Prostate gland (tissue), 2 donors: ENCODE measurements at regions not wholly inside any gene's neighbourhood (a gene's known extent, or its start where the extent isn't known, plus 50 kb on each side); places are given as distances from the start of the nearest gene placed in this dataset.

ENCODE experiments used
- DNase-seq: peaks from one replicate; pipeline ENCODE4 v3.0.0-alpha.2; 2019; ENCODE audit warnings: low spot score
- H3K27ac ChIP-seq, 2 donors: fragments of 200-600 bp; sonication (generic); 2 replicates each; pipeline ENCODE4 v1.5.1; 2017 to 2019
- H3K27me3 ChIP-seq: fragments of 200-600 bp; sonication (generic); replicated peaks from 2 replicates; pipeline ENCODE4 v1.5.1; 2019; ENCODE audit not compliant: insufficient read depth
- H3K36me3 ChIP-seq, 2 donors: fragments of 200-600 bp; sonication (generic); 1 replicate in 1 of 2; 2 replicates in 1 of 2; pipeline versions ENCODE4 v1.5.1 to v1.8.1; 2017 to 2019
- H3K4me1 ChIP-seq: fragments of 200-600 bp; sonication (generic); replicated peaks from 2 replicates; pipeline ENCODE4 v1.5.1; 2019
- H3K4me3 ChIP-seq, 2 donors: fragments of 200-600 bp; sonication (generic); 2 replicates each; pipeline ENCODE4 v1.5.1; 2017 to 2019
- H3K9me3 ChIP-seq: fragments of 200-600 bp; sonication (generic); 2 replicates; pipeline ENCODE4 v1.5.1; 2017
- CTCF ChIP-seq, 4 experiments: fragments of 200-600 bp in 2 of 4; fragments of 450-650 bp in 2 of 4; sonication (generic) in 2 of 4; IDR thresholded peaks; 1 replicate in 3 of 4; 2 replicates in 1 of 4; pipeline ENCODE4 v1.5.1; 2016 to 2019; ENCODE audit warnings: antibody characterized with exemption in 4 of 4, mild to moderate bottlenecking in 2 of 4, moderate library complexity in 2 of 4
- POLR2A ChIP-seq: fragments of 450-650 bp; IDR thresholded peaks from one replicate; pipeline ENCODE4 v1.6.1; 2016; ENCODE audit warnings: antibody characterized with exemption, mild to moderate bottlenecking
- POLR2AphosphoS5 ChIP-seq: sonication (generic); formaldehyde crosslinking; IDR thresholded peaks from one replicate; pipeline ENCODE4 v1.6.1; 2017; ENCODE audit warnings: antibody characterized with exemption
- WGBS: methylation state at CpG from one replicate; pipeline ENCODE4 v1.1.5; 2018; 5-methylcytosine and 5-hydroxymethylcytosine counted together
- intact Hi-C: fragments of 100-400 bp; cut with DNase I; formaldehyde crosslinking; loops from one replicate; pipeline ENCODE4 v1.14.2; 2022

GRCh38 chr4:148633720-148634119 is 191.5 kb upstream of the NR3C2 start:
- H3K9me3 ChIP-seq = no peaks in the 10 kb centered on the region
- whole genome bisulfite sequencing = 87% methylated on average over 3 of the region's 3 CpGs
- intact Hi-C loops = no loop called here
- no peak overlapping the region for H3K4me3 ChIP-seq
- H3K27me3 ChIP-seq = no peaks in the 10 kb centered on the region
- H3K36me3 ChIP-seq = no peaks in the 10 kb centered on the region
- no peak for TF ChIP-seq CTCF (IDR thresholded peaks at IDR 0.05)
- TF ChIP-seq POLR2A = no peak
- no peak for TF ChIP-seq POLR2AphosphoS5
- no peaks in the 10 kb centered on the region for H3K4me1 ChIP-seq
- H3K27ac ChIP-seq = no peak overlapping the region
- no peak for DNase-seq

GRCh38 chr4:148632476-148632875 is 190.3 kb upstream of the NR3C2 start:
- intact Hi-C loops = no loop called here
- WGBS = 71% methylated on average over 2 of the region's 2 CpGs
- Histone ChIP-seq H3K27me3 (no peaks in the 10 kb centered on the region), H3K9me3 (no peaks in the 10 kb centered on the region), H3K27ac (no peak overlapping the region), H3K36me3 (no peaks in the 10 kb centered on the region), H3K4me3 (no peak overlapping the region), H3K4me1 (no peaks in the 10 kb centered on the region)
- no peak for TF ChIP-seq POLR2A
- TF ChIP-seq POLR2AphosphoS5 = no peak
- TF ChIP-seq CTCF (IDR thresholded peaks at IDR 0.05) = no peak
- DNase-seq = no peak

- no peak overlapping the region for H3K4me3 ChIP-seq
- intact Hi-C loops = no loop called here
- no peak overlapping the region for H3K27ac ChIP-seq
- H3K9me3 ChIP-seq = no peaks in the 10 kb centered on the region
- DNase-seq = no peak
- no peaks in the 10 kb centered on the region for H3K36me3 ChIP-seq
- 81% methylated on average over 1 of the region's 1 CpG for WGBS
- no peaks in the 10 kb centered on the region for H3K27me3 ChIP-seq
- H3K4me1 ChIP-seq = no peaks in the 10 kb centered on the region
- TF ChIP-seq CTCF (IDR thresholded peaks at IDR 0.05) (no peak), POLR2A (no peak), POLR2AphosphoS5 (no peak)
Observed at GRCh38 chr4:148630051-148630450, 187.8 kb upstream of the NR3C2 start.

GRCh38 chr4:148618856-148619255 is 176.6 kb upstream of the NR3C2 start:
- no peak overlapping the region for H3K27ac ChIP-seq
- no peak for TF ChIP-seq CTCF (IDR thresholded peaks at IDR 0.05)
- TF ChIP-seq POLR2AphosphoS5 = no peak
- no peak for TF ChIP-seq POLR2A
- H3K36me3 ChIP-seq = no peaks in the 10 kb centered on the region
- DNase-seq = no peak
- no peaks in the 10 kb centered on the region for H3K9me3 ChIP-seq
- no peaks in the 10 kb centered on the region for H3K27me3 ChIP-seq
- H3K4me3 ChIP-seq = no peak overlapping the region
- intact Hi-C loops = no loop called here
- no peaks in the 10 kb centered on the region for H3K4me1 ChIP-seq

- TF ChIP-seq CTCF (IDR thresholded peaks at IDR 0.05) (no peak), POLR2AphosphoS5 (no peak), POLR2A (no peak)
- no peaks in the 10 kb centered on the region for H3K9me3 ChIP-seq
- intact Hi-C loops = no loop called here
- H3K36me3 ChIP-seq = no peaks in the 10 kb centered on the region
- DNase-seq = no peak
- WGBS = 90% methylated on average over 4 of the region's 4 CpGs
- H3K4me3 ChIP-seq = no peak overlapping the region
- no peaks in the 10 kb centered on the region for H3K4me1 ChIP-seq
- no peak overlapping the region for H3K27ac ChIP-seq
- no peaks in the 10 kb centered on the region for H3K27me3 ChIP-seq
Observed at GRCh38 chr4:148608968-148609367, 166.8 kb upstream of the NR3C2 start.
